SK-N-MC (cell line): ENCODE measurements at regions not wholly inside any gene's neighbourhood (a gene's known extent, or its start where the extent isn't known, plus 50 kb on each side); places are given as distances from the start of the nearest gene placed in this dataset.

Experiments
- DNase-seq: peaks from one replicate; pipeline ENCODE4 v3.0.0-alpha.2; 2011; ENCODE audit warnings: low read depth, low spot score
- H3K27ac ChIP-seq: fragments of 200-600 bp; sonication (generic); 2 replicates; pipeline ENCODE4 v1.5.1; 2016; ENCODE audit warnings: mixed run types
- H3K36me3 ChIP-seq: fragments of 200-600 bp; sonication (generic); 2 replicates; pipeline ENCODE4 v1.6.1; 2017; ENCODE audit warnings: antibody characterized with exemption, low read length, mixed read lengths; ENCODE audit not compliant: insufficient read depth
- H3K4me3 ChIP-seq: fragments of 200-600 bp; sonication (generic); 2 replicates; pipeline ENCODE4 v1.5.1; 2016
- H3K9ac ChIP-seq: fragments of 200-600 bp; sonication (generic); 2 replicates; pipeline ENCODE4 v1.8.0; 2017; ENCODE audit warnings: mixed run types, mixed read lengths; ENCODE audit not compliant: insufficient read length
- H3K9me3 ChIP-seq: fragments of 200-600 bp; sonication (generic); 2 replicates; pipeline ENCODE4 v1.6.1; 2017; ENCODE audit warnings: low read depth, mild to moderate bottlenecking, antibody characterized with exemption, low read length, moderate library complexity, mixed read lengths
- EZH2 ChIP-seq: fragments of 200-600 bp; sonication (generic); IDR thresholded peaks from one replicate; pipeline ENCODE4 v1.6.1; 2017; ENCODE audit warnings: antibody characterized with exemption
- FOXP2 ChIP-seq: optimal IDR thresholded peaks from 2 replicates; pipeline ENCODE3; 2011; ENCODE audit warnings: mild to moderate bottlenecking, moderate library complexity; ENCODE audit not compliant: insufficient read depth; ENCODE audit errors: extremely low read length, control extremely low read depth
- POLR2AphosphoS5 ChIP-seq: IDR thresholded peaks from 2 replicates; pipeline ENCODE4 v1.6.1; 2012; ENCODE audit warnings: mild to moderate bottlenecking, low read depth, low read length, borderline replicate concordance

DNA sequence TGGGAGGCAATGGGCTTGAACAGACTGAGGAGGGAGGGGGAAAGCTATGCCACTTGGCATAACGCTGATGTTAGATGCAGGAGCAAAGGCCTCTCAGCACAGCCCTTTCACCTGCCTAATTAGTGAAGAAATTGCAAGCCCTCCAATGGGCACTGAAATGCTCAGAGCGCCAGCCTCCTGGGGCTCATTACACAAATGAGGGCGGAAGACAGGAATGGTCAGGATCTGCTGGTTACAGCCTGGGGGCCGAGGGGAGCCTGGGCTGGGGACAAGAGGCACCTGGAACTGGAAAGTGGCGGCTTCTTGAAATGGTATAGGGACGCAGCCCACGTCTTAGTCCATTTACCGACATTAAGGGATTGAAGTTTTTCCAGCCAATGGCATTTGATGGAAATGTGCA, 50.2 kb upstream of the PLET1 start:
- Histone ChIP-seq H3K27ac (no peak overlapping the region), H3K4me3 (no peak overlapping the region), H3K9me3 (no peaks in the 10 kb centered on the region), H3K36me3 (no peaks in the 10 kb centered on the region), H3K9ac (no peak overlapping the region)
- TF ChIP-seq FOXP2 = no peak
- TF ChIP-seq POLR2AphosphoS5 = no peak
- no peak for TF ChIP-seq EZH2
- no peak for DNase-seq

GRCh38 chr11:112315057-112315720, 54.5 kb upstream of the PLET1 start:
- no peaks in the 10 kb centered on the region for H3K36me3 ChIP-seq
- H3K27ac ChIP-seq = no peak overlapping the region
- no peak for DNase-seq
- no peak for TF ChIP-seq POLR2AphosphoS5
- TF ChIP-seq FOXP2 = no peak
- TF ChIP-seq EZH2 = no peak
- no peaks in the 10 kb centered on the region for H3K9me3 ChIP-seq
- H3K9ac ChIP-seq = no peak overlapping the region
- H3K4me3 ChIP-seq = no peak overlapping the region

DNA sequence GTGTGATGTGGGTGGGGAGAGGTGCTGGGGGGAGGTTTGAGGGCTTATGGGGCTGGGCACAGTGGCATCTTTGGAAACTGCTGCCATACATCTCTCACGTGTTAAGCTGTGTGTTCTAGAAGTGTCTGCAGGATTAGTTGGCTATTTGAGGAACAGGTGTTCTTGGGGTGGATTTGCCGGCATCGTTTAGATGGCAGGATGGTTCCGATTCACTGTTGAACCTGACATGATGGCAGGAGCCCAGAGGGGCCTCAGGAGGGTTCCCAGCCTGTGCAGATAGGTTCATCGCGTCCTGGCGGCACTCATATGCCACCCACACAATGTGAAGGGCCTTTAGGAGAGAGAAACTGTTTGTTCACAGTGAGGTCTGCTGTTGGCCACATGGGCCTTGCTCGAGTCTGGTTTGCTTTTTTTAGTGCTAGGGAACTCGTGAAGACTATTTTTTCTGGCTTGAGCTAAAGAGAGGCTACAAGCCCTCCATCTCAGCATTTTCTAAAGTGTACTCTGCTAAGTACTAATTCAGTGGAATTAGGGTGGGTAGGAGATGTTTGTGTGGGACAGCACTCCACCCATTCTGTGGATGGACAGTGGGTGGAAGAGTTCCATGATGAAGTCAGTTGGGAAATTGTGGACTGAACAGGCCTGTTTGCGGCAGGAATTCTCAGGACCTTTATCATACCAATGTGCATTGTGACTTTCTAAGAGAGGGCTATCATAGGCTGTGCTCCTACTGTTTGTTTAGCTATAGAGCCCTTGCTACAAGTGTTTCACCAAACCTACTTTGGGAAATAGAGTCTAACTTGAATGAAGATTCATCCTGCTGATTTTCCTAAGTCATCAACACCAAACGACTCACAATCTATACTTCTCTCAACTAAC, 55.4 kb upstream of the PLET1 start:
- no peak for DNase-seq
- TF ChIP-seq EZH2 (no peak), FOXP2 (no peak), POLR2AphosphoS5 (no peak)
- H3K27ac ChIP-seq = no peak overlapping the region

GRCh38 chr11:112316971-112317370, 56.3 kb upstream of the PLET1 start:
- no peaks in the 10 kb centered on the region for H3K36me3 ChIP-seq
- no peak overlapping the region for H3K4me3 ChIP-seq
- no peak for DNase-seq
- no peak overlapping the region for H3K27ac ChIP-seq
- no peaks in the 10 kb centered on the region for H3K9me3 ChIP-seq
- H3K9ac ChIP-seq = no peak overlapping the region
- TF ChIP-seq FOXP2 (no peak), EZH2 (no peak), POLR2AphosphoS5 (no peak)

More for the DNA sequence above, 55.4 kb upstream of the PLET1 start:
- no peaks in the 10 kb centered on the region for H3K9me3 ChIP-seq
- no peak overlapping the region for H3K9ac ChIP-seq
- H3K36me3 ChIP-seq = no peaks in the 10 kb centered on the region
- no peak overlapping the region for H3K4me3 ChIP-seq

GRCh38 chr11:112318184-112318591, 57.5 kb upstream of the PLET1 start:
- Histone ChIP-seq H3K36me3 (no peaks in the 10 kb centered on the region), H3K9ac (no peak overlapping the region), H3K27ac (no peak overlapping the region), H3K9me3 (no peaks in the 10 kb centered on the region), H3K4me3 (no peak overlapping the region)
- TF ChIP-seq FOXP2 (no peak), POLR2AphosphoS5 (no peak), EZH2 (no peak)
- no peak for DNase-seq

DNA sequence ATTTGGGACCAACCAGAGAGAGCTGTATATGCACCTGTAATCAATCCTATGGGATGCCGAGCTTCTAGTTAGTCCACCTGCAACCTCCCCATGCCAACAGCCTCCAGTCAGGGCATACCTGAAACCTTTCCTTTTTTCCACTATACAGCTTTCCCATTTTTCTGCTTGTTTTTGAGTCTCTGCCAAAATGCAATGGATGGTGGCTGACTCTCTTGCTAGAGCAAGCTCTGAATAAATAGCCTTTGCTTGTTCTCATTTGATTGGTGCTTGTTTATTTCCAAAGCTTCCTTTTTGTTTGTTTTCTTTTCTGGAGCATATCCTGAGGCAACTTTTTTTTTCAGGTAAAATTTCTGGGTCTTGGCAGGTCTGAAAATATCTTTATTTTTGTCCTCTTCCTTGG, 58.0 kb upstream of the PLET1 start:
- H3K4me3 ChIP-seq = no peak overlapping the region
- H3K36me3 ChIP-seq = no peaks in the 10 kb centered on the region
- TF ChIP-seq EZH2 (no peak), FOXP2 (no peak)
- H3K9me3 ChIP-seq = no peaks in the 10 kb centered on the region
- no peak overlapping the region for H3K9ac ChIP-seq
- no peak for DNase-seq
- H3K27ac ChIP-seq = no peak overlapping the region

DNA sequence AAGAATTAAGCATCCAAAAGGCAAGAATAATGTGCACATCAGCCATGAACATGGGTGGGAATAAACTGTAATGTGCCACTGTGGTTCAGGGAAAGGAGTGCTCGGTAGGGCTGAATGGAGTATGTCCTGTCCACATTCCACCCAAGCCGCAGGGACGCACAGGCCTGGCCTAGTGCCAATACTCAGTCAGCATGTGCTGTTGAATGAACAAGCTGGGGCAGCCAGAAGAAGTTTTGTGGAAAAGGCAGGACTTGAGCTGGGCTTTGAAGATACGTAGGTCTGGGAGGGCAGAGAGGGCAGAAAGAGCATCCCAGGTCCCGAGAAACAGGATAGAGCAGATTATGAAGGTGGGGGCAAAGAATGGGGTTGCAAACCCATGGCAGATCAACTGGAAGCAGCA, 60.0 kb upstream of the PLET1 start:
- no peak overlapping the region for H3K4me3 ChIP-seq
- H3K9ac ChIP-seq = no peak overlapping the region
- no peaks in the 10 kb centered on the region for H3K9me3 ChIP-seq
- TF ChIP-seq FOXP2 = no peak
- TF ChIP-seq POLR2AphosphoS5 = no peak
- no peak for TF ChIP-seq EZH2
- no peak for DNase-seq
- H3K36me3 ChIP-seq = no peaks in the 10 kb centered on the region
- H3K27ac ChIP-seq = no peak overlapping the region

GRCh38 chr11:112321501-112322172, 61.0 kb upstream of the PLET1 start:
- Histone ChIP-seq H3K27ac (peak overlapping the region; percentile 26; the same call in 1 of the 2 replicates), H3K36me3 (no peaks in the 10 kb centered on the region), H3K9ac (no peak overlapping the region), H3K9me3 (no peaks in the 10 kb centered on the region), H3K4me3 (no peak overlapping the region)
- TF ChIP-seq EZH2 (no peak), POLR2AphosphoS5 (peak; percentile 54; the same call in 1 of the 2 replicates)
- DNase-seq = peak; percentile 80
